ENCODE measurements at regions not wholly inside any gene's neighbourhood (a gene's known extent, or its start where the extent isn't known, plus 50 kb on each side); places are given as distances from the start of the nearest gene placed in this dataset.

DNA sequence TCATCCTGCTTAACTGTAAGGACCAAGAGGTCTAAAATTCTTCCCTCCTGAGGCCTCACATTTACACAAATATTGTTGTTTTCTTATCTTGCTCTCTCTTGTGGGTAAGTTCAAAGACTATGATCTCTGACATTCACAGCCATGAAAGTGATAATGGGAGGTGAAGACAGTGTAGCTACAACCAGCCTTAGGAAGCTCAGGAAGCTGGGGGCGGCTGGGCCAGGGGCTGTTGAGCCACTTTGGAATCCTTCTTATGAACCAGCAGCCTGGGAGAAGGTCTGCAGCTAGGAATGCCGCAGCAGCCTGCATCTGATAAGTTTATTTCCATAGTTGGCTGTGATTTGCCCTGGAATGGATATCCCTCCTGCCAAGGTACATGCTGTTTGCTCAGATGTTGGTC, 316.2 kb downstream of the STIM2 start:
- TF ChIP-seq POLR2A (IDR thresholded peaks at IDR 0.05) (no peak), CTCF (IDR thresholded peaks at IDR 0.05) (no peak)
